ENCODE measurements at regions not wholly inside any gene's neighbourhood (a gene's known extent, or its start where the extent isn't known, plus 50 kb on each side); places are given as distances from the start of the nearest gene placed in this dataset.

DNA sequence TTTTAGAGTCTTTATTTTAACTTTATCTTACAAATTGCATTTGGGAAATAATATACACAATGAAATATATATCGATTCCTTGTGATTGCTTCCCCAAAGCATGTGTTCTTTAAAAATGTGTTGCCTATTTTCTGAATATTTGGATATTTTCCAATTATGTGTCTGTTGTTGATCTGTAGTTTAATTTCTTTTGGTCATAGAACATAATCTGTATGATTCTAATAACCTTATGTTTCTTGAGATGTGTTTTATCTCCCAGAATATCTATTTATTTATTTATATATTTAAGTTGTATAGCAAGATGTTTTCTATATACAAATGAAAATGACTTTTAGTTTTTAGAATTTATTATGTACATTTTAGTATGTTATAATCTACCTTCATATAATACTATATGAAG is 710.8 kb upstream of the PCDH20 start:
- TF ChIP-seq, protein P1, sequence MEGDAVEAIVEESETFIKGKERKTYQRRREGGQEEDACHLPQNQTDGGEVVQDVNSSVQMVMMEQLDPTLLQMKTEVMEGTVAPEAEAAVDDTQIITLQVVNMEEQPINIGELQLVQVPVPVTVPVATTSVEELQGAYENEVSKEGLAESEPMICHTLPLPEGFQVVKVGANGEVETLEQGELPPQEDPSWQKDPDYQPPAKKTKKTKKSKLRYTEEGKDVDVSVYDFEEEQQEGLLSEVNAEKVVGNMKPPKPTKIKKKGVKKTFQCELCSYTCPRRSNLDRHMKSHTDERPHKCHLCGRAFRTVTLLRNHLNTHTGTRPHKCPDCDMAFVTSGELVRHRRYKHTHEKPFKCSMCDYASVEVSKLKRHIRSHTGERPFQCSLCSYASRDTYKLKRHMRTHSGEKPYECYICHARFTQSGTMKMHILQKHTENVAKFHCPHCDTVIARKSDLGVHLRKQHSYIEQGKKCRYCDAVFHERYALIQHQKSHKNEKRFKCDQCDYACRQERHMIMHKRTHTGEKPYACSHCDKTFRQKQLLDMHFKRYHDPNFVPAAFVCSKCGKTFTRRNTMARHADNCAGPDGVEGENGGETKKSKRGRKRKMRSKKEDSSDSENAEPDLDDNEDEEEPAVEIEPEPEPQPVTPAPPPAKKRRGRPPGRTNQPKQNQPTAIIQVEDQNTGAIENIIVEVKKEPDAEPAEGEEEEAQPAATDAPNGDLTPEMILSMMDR (IDR thresholded peaks at IDR 0.05), result no peak
- no peak for TF ChIP-seq POLR2A (IDR thresholded peaks at IDR 0.05)
- no peaks in the 10 kb centered on the region for H3K27me3 ChIP-seq
- intact Hi-C loops (cut with DNase I), result no loop called here
- no peaks in the 10 kb centered on the region for H3K9me3 ChIP-seq
- no peaks in the 10 kb centered on the region for H3K36me3 ChIP-seq
- no peak overlapping the region for H3K4me3 ChIP-seq (replicated peaks in 1 of 3)
- H3K4me1 ChIP-seq, result peaks cover 5 to 21% of the 10 kb centered on the region in 2 donors
- WGBS, 2 donors, result 94 to 100% methylated on average over 1 of the region's 1 CpG
- DNase-seq, result no peak
- H3K27ac ChIP-seq, result no peak overlapping the region

DNA sequence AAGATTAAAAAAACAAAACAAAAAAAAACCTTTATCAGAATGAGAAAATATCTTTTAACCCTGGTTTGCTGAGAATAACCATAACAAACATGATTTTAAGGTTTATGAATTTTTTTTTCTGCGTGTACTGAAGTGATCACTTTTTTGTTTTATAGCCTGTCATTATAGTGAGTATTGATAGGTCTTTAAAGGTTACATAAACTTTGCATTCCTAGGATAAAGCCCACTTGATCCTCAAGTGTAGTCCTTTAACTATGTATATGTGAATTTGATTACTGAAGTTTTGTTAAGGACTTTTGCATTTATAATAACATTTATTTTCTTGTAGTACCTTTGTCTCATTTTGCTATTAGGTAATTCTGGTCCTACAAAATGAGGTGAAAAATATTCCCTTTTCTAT is 709.8 kb upstream of the PCDH20 start:
- no peak for DNase-seq
- no peak overlapping the region for H3K27ac ChIP-seq
- no peak for TF ChIP-seq POLR2A (IDR thresholded peaks at IDR 0.05)
- TF ChIP-seq, protein P1 (IDR thresholded peaks at IDR 0.05), result no peak
- no peaks in the 10 kb centered on the region for H3K36me3 ChIP-seq
- 79% methylated on average over 1 of the region's 1 CpG for WGBS, 2 donors
- intact Hi-C loops (cut with DNase I), result no loop called here
- H3K9me3 ChIP-seq, result no peaks in the 10 kb centered on the region
- H3K27me3 ChIP-seq, result no peaks in the 10 kb centered on the region
- peaks cover 5 to 13% of the 10 kb centered on the region in 2 donors for H3K4me1 ChIP-seq
- no peak overlapping the region for H3K4me3 ChIP-seq (replicated peaks in 1 of 3)

DNA sequence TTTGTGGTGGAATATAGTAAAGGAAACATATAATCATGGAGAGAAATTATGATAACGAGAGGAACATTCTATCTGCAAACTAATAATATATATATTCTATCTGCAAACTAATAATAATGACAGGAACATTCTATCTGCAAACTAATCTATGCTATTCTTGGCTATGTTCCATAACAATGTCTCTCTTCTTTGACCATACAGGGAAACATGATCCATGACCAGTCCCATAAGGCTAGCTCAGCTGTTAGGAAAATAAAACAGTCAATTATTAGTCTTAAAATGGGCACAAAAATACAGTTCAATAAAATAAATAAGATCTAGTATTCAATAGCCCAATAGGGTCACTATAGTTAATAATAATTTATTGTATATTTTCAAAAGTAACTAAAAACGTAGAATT is 707.8 kb upstream of the PCDH20 start:
- no peak overlapping the region for H3K27ac ChIP-seq
- WGBS, 2 donors, result 75 to 81% methylated on average over 2 of the region's 2 CpGs
- TF ChIP-seq, protein P1 (IDR thresholded peaks at IDR 0.05), result no peak
- no peak for TF ChIP-seq POLR2A (IDR thresholded peaks at IDR 0.05)
- no peaks in the 10 kb centered on the region for H3K9me3 ChIP-seq
- DNase-seq, result no peak
- intact Hi-C loops (cut with DNase I), result no loop called here
- no peak overlapping the region for H3K4me3 ChIP-seq (replicated peaks in 1 of 3)
- no peaks in the 10 kb centered on the region for H3K4me1 ChIP-seq
- no peaks in the 10 kb centered on the region for H3K27me3 ChIP-seq
- no peaks in the 10 kb centered on the region for H3K36me3 ChIP-seq

DNA sequence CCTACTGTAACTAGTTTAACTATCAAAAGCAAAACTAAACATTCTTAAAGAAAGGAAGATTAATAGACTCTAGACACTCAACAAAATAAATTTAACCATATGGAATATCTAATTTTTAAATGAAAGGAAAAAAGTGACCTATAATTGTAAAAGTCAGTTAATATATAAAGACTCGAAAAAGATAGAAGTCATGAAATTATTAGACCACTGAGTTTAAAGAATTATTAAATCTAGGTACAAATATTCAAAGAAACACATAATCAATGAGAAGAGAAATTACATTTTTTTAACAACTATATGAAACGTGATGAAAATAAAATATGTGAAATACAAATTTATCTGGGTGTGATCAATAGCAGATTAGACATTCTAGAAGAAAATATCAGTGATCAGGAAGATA is 706.8 kb upstream of the PCDH20 start:
- Histone ChIP-seq H3K27ac (no peak overlapping the region), H3K36me3 (no peaks in the 10 kb centered on the region), H3K4me3 (replicated peaks in 1 of 3) (no peak overlapping the region), H3K9me3 (no peaks in the 10 kb centered on the region), H3K4me1 (no peaks in the 10 kb centered on the region), H3K27me3 (no peaks in the 10 kb centered on the region)
- intact Hi-C loops (cut with DNase I), result no loop called here
- no peak for DNase-seq
- no peak for TF ChIP-seq POLR2A (IDR thresholded peaks at IDR 0.05)
- TF ChIP-seq, protein P1 (IDR thresholded peaks at IDR 0.05), result no peak
- WGBS, 2 donors, result 85 to 86% methylated on average over 2 of the region's 2 CpGs

DNA sequence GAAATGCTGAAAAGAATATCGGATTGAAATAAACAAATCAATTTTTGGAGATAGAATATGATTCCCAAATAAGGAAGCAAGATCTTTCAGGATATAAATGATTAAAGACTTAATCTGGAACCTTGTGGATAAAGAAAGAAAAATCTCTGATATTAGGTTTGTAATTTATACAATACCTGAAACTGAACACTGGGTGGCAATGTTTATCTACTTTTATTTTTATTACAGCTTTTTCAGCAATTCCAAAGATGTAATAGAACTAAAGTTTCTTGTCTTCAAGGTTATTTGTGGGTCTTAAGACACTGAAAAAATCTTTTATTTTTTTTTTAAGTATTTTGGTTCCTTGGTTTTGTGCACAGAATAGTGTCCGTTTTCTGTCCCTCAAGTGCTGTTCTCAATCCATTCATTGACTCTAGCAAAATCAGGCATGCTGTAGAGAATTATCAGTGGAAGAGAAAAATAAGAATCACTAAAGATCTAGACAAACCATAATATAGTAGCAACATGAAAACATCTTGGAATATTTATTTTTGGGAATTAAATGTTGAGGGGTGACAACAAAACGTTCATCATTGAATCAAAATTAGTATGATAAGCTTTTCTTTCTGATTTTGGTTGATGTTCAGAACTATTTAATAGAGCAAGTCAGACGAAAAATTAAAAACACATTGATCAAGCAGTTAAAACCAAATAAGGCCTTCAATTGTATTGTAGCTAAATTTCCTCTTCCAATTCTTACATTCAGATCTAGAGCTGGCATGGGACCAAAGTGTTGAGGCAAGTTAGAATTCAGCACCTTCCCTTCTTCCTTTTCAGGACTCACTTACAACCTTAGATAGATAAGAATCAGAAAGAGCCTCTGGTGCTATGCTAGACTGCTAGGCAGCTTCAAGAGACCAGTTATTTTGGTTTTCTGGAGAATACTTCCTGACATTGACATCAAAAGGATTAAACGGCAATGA is 704.4 kb upstream of the PCDH20 start:
- DNase-seq, result no peak
- Histone ChIP-seq H3K27ac (no peak overlapping the region), H3K9me3 (no peaks in the 10 kb centered on the region), H3K4me3 (replicated peaks in 1 of 3) (no peak overlapping the region), H3K36me3 (no peaks in the 10 kb centered on the region), H3K27me3 (no peaks in the 10 kb centered on the region), H3K4me1 (no peaks in the 10 kb centered on the region)
- no peak for TF ChIP-seq POLR2A (IDR thresholded peaks at IDR 0.05)
- TF ChIP-seq, protein P1 (IDR thresholded peaks at IDR 0.05), result peak in 5 of 6 experiments; percentile 18 to 64 (median 47)
- WGBS, 2 donors, result 53 to 54% methylated on average over 5 of the region's 5 CpGs
- intact Hi-C loops (cut with DNase I), result no loop called here
